Ascending aorta (tissue), 2 donors: ENCODE measurements at regions not wholly inside any gene's neighbourhood (a gene's known extent, or its start where the extent isn't known, plus 50 kb on each side); places are given as distances from the start of the nearest gene placed in this dataset.

Experiments
- DNase-seq, 2 donors: peaks; one replicate each; pipeline ENCODE4 v3.0.0-alpha.2; 2019; ENCODE audit warnings: low spot score in 2 of 2
- H3K27ac ChIP-seq, 2 donors: fragments of 200-600 bp; sonication (generic); one replicate each; pipeline ENCODE4 v1.5.1; 2016 to 2017; ENCODE audit warnings: mild to moderate bottlenecking in 1 of 2
- H3K27me3 ChIP-seq: fragments of 200-600 bp; sonication (generic); one replicate; pipeline ENCODE4 v1.5.1; 2017
- H3K36me3 ChIP-seq, 2 donors: fragments of 200-600 bp; sonication (generic); one replicate each; pipeline ENCODE4 v1.5.1; 2016
- H3K4me1 ChIP-seq, 2 donors: fragments of 200-600 bp; sonication (generic); one replicate each; pipeline ENCODE4 v1.5.1; 2016 to 2017; ENCODE audit warnings: mild to moderate bottlenecking in 1 of 2
- H3K4me3 ChIP-seq, 2 donors: fragments of 200-600 bp; sonication (generic); one replicate each; pipeline ENCODE4 v1.5.1; 2016 to 2017; ENCODE audit warnings: mild to moderate bottlenecking in 1 of 2
- H3K9me3 ChIP-seq, 2 donors: fragments of 200-600 bp; sonication (generic); one replicate each; pipeline ENCODE4 v1.5.1; 2016
- CTCF ChIP-seq, 3 experiments: fragments of 200-600 bp in 2 of 3; fragments of 450-650 bp in 1 of 3; sonication (generic) in 2 of 3; IDR thresholded peaks; one replicate each; pipeline ENCODE4 v1.5.1; 2016 to 2019; ENCODE audit warnings: antibody characterized with exemption in 3 of 3, mild to moderate bottlenecking in 1 of 3, moderate library complexity in 1 of 3
- intact Hi-C: fragments of 100-400 bp; cut with DNase I; formaldehyde crosslinking; loops from one replicate; pipeline ENCODE4 v1.15.1; 2023

- Histone ChIP-seq H3K9me3 (no peaks in the 10 kb centered on the region), H3K27me3 (no peaks in the 10 kb centered on the region), H3K4me3 (no peak overlapping the region), H3K36me3 (no peaks in the 10 kb centered on the region), H3K4me1 (no peaks in the 10 kb centered on the region), H3K27ac (no peak overlapping the region)
- TF ChIP-seq CTCF (IDR thresholded peaks at IDR 0.05) = no peak
- intact Hi-C loops = no loop called here
- DNase-seq = no peak
Observed at GRCh38 chr17:22461460-22462145, 769.3 kb downstream of the KCNJ18 start.

- Histone ChIP-seq H3K27ac (no peak overlapping the region), H3K27me3 (no peaks in the 10 kb centered on the region), H3K4me1 (no peaks in the 10 kb centered on the region), H3K9me3 (no peaks in the 10 kb centered on the region), H3K36me3 (no peaks in the 10 kb centered on the region), H3K4me3 (no peak overlapping the region)
- no peak for TF ChIP-seq CTCF (IDR thresholded peaks at IDR 0.05)
- no peak for DNase-seq
- intact Hi-C loops = no loop called here
Observed at GRCh38 chr17:22462461-22462860, 770.1 kb downstream of the KCNJ18 start.

GRCh38 chr17:22463110-22463850, 771.0 kb downstream of the KCNJ18 start:
- Histone ChIP-seq H3K9me3 (no peaks in the 10 kb centered on the region), H3K27me3 (no peaks in the 10 kb centered on the region), H3K27ac (no peak overlapping the region), H3K36me3 (no peaks in the 10 kb centered on the region), H3K4me3 (no peak overlapping the region), H3K4me1 (no peaks in the 10 kb centered on the region)
- intact Hi-C loops = no loop called here
- DNase-seq = no peak
- TF ChIP-seq CTCF (IDR thresholded peaks at IDR 0.05) = no peak

GRCh38 chr17:22464041-22464440, 771.7 kb downstream of the KCNJ18 start:
- H3K4me3 ChIP-seq = no peak overlapping the region
- no peaks in the 10 kb centered on the region for H3K36me3 ChIP-seq
- no peaks in the 10 kb centered on the region for H3K27me3 ChIP-seq
- no peak for DNase-seq
- intact Hi-C loops = no loop called here
- no peaks in the 10 kb centered on the region for H3K9me3 ChIP-seq
- no peak overlapping the region for H3K27ac ChIP-seq
- no peaks in the 10 kb centered on the region for H3K4me1 ChIP-seq
- no peak for TF ChIP-seq CTCF (IDR thresholded peaks at IDR 0.05)

- H3K9me3 ChIP-seq = no peaks in the 10 kb centered on the region
- no peaks in the 10 kb centered on the region for H3K27me3 ChIP-seq
- H3K4me1 ChIP-seq = no peaks in the 10 kb centered on the region
- intact Hi-C loops = no loop called here
- no peak for TF ChIP-seq CTCF (IDR thresholded peaks at IDR 0.05)
- no peak overlapping the region for H3K4me3 ChIP-seq
- no peaks in the 10 kb centered on the region for H3K36me3 ChIP-seq
- DNase-seq = no peak
- H3K27ac ChIP-seq = no peak overlapping the region
Observed at GRCh38 chr17:22467720-22468119, 775.4 kb downstream of the KCNJ18 start.
